ENCODE measurements at regions not wholly inside any gene's neighbourhood (a gene's known extent, or its start where the extent isn't known, plus 50 kb on each side); places are given as distances from the start of the nearest gene placed in this dataset.
A peak's percentile ranks its signal among the peaks of the same experiment; 100 is the strongest.

DNA sequence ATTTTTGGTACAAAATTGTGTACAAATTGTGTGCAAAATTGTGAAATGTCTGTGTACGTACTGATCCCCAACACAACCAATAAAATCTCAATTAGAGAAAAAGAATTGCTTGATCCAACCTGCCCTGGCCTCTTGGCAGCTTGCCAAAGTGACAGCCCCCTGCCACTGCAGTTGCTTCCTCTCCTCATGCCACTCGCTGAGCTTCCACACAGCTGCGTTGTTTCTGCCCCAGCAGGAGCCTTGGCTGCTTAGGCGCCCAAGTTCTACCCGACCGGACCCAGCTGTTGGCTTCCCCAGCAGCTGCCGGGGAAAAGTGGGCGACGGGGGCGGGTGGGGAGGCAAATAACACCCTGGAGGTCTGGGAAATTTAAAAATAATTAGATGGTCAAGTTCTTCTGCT is 171.8 kb upstream of the ATF7IP start:
- intact Hi-C loops (cut with DNase I) = no loop called here
- TF ChIP-seq CTCF (IDR thresholded peaks at IDR 0.05) = no peak

GRCh38 chr12:14194572-14194971 is 170.9 kb upstream of the ATF7IP start:
- Histone ChIP-seq H3K27me3 (ENCODE audit: low read depth) (no peaks in the 10 kb centered on the region), H3K4me1 (no peaks in the 10 kb centered on the region), H3K36me3 (no peaks in the 10 kb centered on the region), H3K27ac (no peak overlapping the region), H3K4me3 (no peak overlapping the region), H3K9me3 (no peaks in the 10 kb centered on the region)
- ATAC-seq (no peak), DNase-seq (no peak)
- TF ChIP-seq CTCF (IDR thresholded peaks at IDR 0.05) = no peak
- intact Hi-C loops (cut with DNase I) = no loop called here

More for the DNA sequence above, 171.8 kb upstream of the ATF7IP start:
- Histone ChIP-seq H3K4me1 (no peaks in the 10 kb centered on the region), H3K36me3 (no peaks in the 10 kb centered on the region), H3K9me3 (no peaks in the 10 kb centered on the region), H3K4me3 (no peak overlapping the region), H3K27me3 (ENCODE audit: low read depth) (no peaks in the 10 kb centered on the region), H3K27ac (no peak overlapping the region)
- ATAC-seq (no peak), DNase-seq (peak; percentile 53)

DNA sequence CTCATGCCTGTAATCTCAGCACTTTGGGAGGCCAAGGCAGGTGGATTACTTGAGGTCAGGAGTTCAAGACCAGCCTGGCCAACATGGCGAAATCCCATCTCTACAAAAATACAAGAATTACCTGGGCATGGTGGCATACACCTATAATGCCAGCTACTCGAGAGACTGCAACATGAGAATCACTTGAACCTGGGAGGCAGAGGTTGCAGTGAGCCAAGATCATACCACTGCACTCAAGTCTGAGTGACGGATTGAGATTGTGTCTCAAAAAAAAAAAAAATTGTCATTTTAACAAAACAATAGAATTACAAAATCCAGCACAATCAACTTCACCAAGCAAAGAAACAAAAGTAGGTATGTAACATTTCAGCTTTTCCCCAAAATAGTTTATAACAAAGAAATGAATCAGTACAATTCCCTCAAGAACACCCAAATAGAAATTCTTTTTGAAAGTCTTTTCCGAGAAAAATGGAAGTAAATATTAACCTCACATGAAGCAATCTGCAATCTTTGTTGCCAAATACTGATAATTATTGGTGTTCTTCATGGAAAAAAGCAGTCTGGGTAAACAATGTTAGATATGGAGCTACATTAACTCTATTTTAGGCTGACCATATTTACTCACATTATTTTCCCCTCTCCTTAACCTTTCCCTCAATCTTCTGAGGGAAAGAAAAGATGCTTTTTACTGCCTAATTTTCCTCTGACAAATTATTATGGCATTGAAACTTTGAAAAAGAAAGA is 165.9 kb upstream of the ATF7IP start:
- H3K9me3 ChIP-seq = peaks cover 4% of the 10 kb centered on the region
- no peak for TF ChIP-seq CTCF (IDR thresholded peaks at IDR 0.05)
- H3K4me3 ChIP-seq = no peak overlapping the region
- DNase-seq (no peak), ATAC-seq (no peak)
- H3K27me3 ChIP-seq (ENCODE audit: low read depth) = no peaks in the 10 kb centered on the region
- H3K36me3 ChIP-seq = no peaks in the 10 kb centered on the region
- H3K4me1 ChIP-seq = no peaks in the 10 kb centered on the region
- no peak overlapping the region for H3K27ac ChIP-seq
- intact Hi-C loops (cut with DNase I) = no loop called here

GRCh38 chr12:14200598-14200997 is 164.9 kb upstream of the ATF7IP start:
- peaks cover 4% of the 10 kb centered on the region for H3K9me3 ChIP-seq
- H3K36me3 ChIP-seq = no peaks in the 10 kb centered on the region
- H3K4me1 ChIP-seq = no peaks in the 10 kb centered on the region
- no peak overlapping the region for H3K4me3 ChIP-seq
- TF ChIP-seq CTCF (IDR thresholded peaks at IDR 0.05) = no peak
- ATAC-seq = no peak
- H3K27ac ChIP-seq = no peak overlapping the region
- no peaks in the 10 kb centered on the region for H3K27me3 ChIP-seq (ENCODE audit: low read depth)
- intact Hi-C loops (cut with DNase I) = no loop called here
- DNase-seq = no peak

DNA sequence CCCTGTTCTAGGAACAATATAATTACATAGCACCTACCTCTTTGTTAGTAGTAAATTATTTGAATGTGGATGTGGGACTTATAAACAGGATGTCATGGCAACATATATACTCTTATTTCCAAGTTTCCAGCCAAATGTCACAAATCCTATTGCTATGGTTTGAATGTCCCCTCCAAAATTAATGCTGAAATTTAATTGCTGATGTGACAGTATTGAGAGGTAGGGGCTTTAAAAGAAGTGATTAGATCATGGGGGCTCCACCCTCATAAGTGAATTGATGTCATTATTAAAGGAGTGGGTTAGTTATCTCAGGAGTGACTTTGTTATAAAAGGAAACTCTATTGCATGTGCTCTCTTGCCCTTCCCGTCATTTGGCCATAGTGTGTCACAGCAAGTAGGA is 164.2 kb upstream of the ATF7IP start:
- intact Hi-C loops (cut with DNase I) = no loop called here
- TF ChIP-seq CTCF (IDR thresholded peaks at IDR 0.05) = no peak
- ATAC-seq = no peak
- Histone ChIP-seq H3K4me1 (no peaks in the 10 kb centered on the region), H3K27me3 (ENCODE audit: low read depth) (no peaks in the 10 kb centered on the region), H3K27ac (no peak overlapping the region), H3K4me3 (no peak overlapping the region), H3K36me3 (no peaks in the 10 kb centered on the region), H3K9me3 (peaks cover 4% of the 10 kb centered on the region)
- no peak for DNase-seq
